HG03565 (cell line): ENCODE measurements at regions not wholly inside any gene's neighbourhood (a gene's known extent, or its start where the extent isn't known, plus 50 kb on each side); places are given as distances from the start of the nearest gene placed in this dataset.

Experiments
- ATAC-seq: cut with Tn5 transposase; IDR thresholded peaks from one replicate; pipeline ENCODE4 v1.9.1; 2021; ENCODE audit warnings: mild to moderate bottlenecking, moderate library complexity; ENCODE audit not compliant: unreplicated experiment

GRCh38 chr4:36786519-36786918, 458.0 kb upstream of the NWD2 start:
- ATAC-seq = no peak

GRCh38 chr4:36794716-36795115, 449.8 kb upstream of the NWD2 start:
- ATAC-seq = no peak

GRCh38 chr4:36812149-36812548, 432.4 kb upstream of the NWD2 start:
- no peak for ATAC-seq

GRCh38 chr4:36815536-36815935, 429.0 kb upstream of the NWD2 start:
- ATAC-seq = no peak

DNA sequence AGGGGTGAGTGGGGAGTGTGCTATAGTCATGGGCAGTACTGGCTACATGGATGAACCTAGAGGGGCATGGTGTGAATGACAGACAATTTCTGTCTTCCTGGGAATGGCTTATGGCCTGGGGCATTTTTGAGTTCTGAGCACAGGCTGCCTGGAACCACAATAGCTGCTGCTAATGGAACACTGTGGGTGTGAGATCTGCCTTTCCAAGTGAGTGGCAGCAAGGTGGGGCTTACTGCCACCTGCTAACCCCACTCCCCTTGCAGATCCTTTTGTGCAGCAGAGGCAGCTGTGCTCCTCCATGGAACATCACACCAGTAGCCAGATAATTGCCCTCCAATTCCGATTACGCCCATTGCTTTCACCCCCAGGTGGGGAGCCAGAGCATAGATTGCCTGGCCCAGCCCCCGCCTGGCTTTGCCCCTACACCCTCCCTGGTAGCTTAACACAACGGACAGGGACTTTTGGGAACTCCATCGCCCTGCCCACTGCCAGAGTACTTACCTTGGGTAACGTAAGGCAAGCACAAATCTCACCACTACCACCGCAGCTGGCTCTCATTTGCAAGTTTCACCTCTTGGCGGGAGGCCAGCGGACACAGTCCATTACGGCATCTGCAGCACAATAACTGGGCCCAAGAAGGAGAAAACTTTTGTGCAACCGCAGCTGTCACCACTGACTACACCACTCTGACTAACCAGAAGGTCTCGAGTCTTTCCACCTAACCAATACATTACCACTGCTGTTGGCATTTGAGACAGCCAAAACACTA, 421.2 kb upstream of the NWD2 start:
- ATAC-seq = no peak

- no peak for ATAC-seq
Observed at GRCh38 chr4:36824682-36825081, 419.9 kb upstream of the NWD2 start.

GRCh38 chr4:36835246-36835645, 409.3 kb upstream of the NWD2 start:
- ATAC-seq = no peak

GRCh38 chr4:36841583-36842326, 402.8 kb upstream of the NWD2 start:
- ATAC-seq = peak; percentile 53

DNA sequence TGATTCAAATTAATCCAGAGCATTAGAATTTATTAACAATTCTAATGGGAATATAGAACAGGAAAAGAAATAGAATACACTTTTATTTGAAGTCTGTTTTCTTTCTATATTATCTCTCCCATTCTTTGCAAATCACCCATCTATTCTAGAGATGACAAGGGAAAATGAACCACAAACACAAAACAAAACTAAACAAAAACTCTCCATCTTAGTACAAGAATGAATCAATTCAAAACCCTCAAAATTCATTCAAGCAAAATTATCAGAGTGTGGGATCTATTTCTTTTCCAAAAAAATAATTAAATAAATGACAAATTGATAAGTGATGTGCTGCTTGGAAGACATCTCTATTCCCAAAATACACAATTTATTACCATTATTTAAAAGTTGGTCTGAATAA, 400.1 kb upstream of the NWD2 start:
- ATAC-seq = no peak

GRCh38 chr4:36852856-36853255, 391.7 kb upstream of the NWD2 start:
- no peak for ATAC-seq

DNA sequence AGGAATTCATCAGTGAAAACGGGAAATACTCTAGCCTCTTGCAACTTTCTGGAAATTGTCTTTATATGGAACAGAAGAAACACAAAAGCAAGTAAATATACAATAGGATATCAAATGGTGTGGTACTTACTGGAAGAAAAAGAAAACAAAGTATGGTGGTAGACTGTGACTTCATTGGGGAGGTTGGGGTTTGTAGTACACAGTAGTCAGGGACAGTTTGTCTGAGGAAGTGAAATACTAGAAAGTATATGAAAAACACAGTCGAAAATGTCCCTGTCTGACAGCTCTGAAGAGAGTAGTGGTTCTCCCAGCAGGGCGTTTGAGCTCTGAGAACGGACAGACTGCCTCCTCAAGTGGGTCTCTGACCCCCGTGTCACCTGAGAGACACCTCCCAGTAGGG, 390.0 kb upstream of the NWD2 start:
- ATAC-seq = peak; percentile 92

GRCh38 chr4:36863601-36864000, 380.9 kb upstream of the NWD2 start:
- no peak for ATAC-seq

DNA sequence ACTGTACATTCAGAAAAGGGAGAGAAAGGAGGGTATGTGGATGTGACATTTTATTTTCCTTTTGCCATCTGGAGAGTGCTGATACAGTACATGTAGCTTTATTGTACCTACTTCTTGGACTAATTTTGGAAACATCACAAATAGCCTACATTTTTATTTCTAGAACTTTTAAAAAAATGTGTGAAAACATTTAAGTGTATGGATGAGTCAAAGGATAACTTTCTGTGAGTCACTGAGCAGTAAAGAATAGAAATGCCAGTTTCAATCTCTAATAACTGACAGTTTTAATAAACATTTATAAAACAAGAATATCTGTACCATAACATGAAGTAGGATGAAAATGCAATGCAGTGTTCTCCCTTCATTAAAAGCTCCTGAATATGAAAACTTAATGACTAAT, 374.4 kb upstream of the NWD2 start:
- ATAC-seq = no peak

DNA sequence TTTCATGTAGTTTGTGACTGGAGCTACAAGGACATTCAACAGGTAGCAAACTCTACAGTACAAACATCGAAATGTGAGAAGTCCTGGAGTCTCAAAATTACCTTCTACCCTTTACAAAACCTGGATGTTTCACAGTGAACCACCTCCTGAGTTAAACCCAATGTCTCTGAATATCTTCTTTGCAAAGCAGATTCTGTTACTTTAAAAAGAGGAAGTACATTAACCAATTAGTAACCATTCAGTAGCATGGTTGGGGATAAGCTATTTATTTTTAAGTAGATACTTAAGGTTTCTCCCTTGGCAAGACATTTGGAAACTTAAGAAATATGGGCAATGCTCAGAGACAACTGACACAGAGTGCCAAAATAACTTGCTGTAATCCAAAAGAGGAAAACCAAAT, 371.9 kb upstream of the NWD2 start:
- ATAC-seq = peak; percentile 43

GRCh38 chr4:36884151-36884550, 360.4 kb upstream of the NWD2 start:
- ATAC-seq = no peak

DNA sequence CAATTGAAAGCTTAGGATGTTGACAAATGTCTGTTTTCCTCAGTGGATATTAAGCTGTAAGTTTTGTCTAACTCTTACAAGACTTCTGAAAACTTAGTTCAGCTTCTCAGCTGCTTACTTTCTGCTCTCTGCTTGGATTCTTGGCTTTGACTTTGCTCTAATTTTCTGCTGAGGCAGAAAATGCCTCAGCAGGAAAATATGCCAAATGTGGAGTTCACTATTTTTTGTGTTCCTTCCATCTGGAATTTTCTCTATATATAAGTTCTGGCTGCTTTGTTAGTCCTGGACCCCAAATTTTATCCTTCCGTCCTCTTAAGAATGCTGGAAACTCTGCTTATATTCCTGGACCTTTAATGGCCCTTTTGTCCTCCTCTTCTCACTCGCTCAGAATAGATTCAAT, 352.6 kb upstream of the NWD2 start:
- no peak for ATAC-seq

DNA sequence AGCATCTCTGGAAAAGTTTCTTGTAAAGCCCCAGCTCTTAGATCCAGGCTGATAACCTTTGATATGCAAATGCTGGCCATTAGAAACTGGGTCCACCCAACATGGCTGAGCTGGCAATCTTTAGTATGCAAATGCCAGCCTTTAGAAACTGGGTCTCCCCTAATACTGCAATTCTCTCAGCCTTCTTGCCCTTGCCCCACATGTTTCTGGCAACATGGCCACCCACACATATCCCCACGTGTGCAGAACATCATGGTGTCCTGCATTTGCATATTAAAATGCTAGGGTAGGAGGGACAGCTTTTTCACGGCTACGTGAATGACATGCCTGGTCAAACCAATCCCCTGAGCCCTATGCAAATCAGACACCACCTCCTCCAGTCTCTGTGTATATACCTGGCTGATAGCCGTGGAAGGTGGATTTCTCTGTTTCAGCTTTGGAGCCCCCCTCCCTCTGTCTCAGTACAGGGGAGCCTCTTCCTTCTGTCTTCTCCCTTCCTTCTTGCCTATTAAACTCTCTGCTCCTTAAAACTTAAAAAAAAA, 344.0 kb upstream of the NWD2 start:
- ATAC-seq = no peak

GRCh38 chr4:36904823-36905222, 339.7 kb upstream of the NWD2 start:
- no peak for ATAC-seq

- no peak for ATAC-seq
Observed at GRCh38 chr4:36914106-36914505, 330.4 kb upstream of the NWD2 start.

GRCh38 chr4:36915717-36916116, 328.8 kb upstream of the NWD2 start:
- ATAC-seq = no peak

GRCh38 chr4:36917413-36917812, 327.1 kb upstream of the NWD2 start:
- no peak for ATAC-seq

GRCh38 chr4:36919721-36920120, 324.8 kb upstream of the NWD2 start:
- ATAC-seq = no peak
